HG03575 (cell line): ENCODE measurements at regions not wholly inside any gene's neighbourhood (a gene's known extent, or its start where the extent isn't known, plus 50 kb on each side); places are given as distances from the start of the nearest gene placed in this dataset.
"Not testable (repeated sequence)": the region's sequence is repeated elsewhere in the genome, so short reads cannot be mapped to it uniquely, and the experiment has no call there.

Experiments
- ATAC-seq: cut with Tn5 transposase; IDR thresholded peaks from one replicate; pipeline ENCODE4 v1.9.1; 2021; ENCODE audit not compliant: unreplicated experiment, insufficient number of reproducible peaks, low FRiP score; ENCODE audit errors: extremely low read depth

- ATAC-seq, result no peak
These were observed 133.7 kb downstream of the TFPI2 start for GRCh38 chr7:93756890-93757289.

GRCh38 chr7:93751421-93751820, 139.1 kb downstream of the TFPI2 start:
- ATAC-seq, result no peak

- no peak for ATAC-seq
These were observed 139.6 kb downstream of the TFPI2 start for GRCh38 chr7:93750986-93751385.

GRCh38 chr7:93747019-93747418, 143.5 kb downstream of the TFPI2 start:
- no peak for ATAC-seq

- ATAC-seq, result no peak
These were observed 151.1 kb downstream of the TFPI2 start for GRCh38 chr7:93739424-93739823.

GRCh38 chr7:93737953-93738352, 152.6 kb downstream of the TFPI2 start:
- ATAC-seq, result no peak

GRCh38 chr7:93736668-93737369, 153.7 kb downstream of the TFPI2 start:
- no peak for ATAC-seq

GRCh38 chr7:93728292-93728691, 153.8 kb upstream of the CALCR start:
- ATAC-seq, result no peak

GRCh38 chr7:93725954-93726353, 151.4 kb upstream of the CALCR start:
- ATAC-seq, result no peak

- ATAC-seq, result no peak
These were observed 149.1 kb upstream of the CALCR start for GRCh38 chr7:93723424-93724124.

- ATAC-seq, result no peak
These were observed 145.6 kb upstream of the CALCR start for GRCh38 chr7:93720106-93720505.

GRCh38 chr7:93719546-93719945, 145.0 kb upstream of the CALCR start:
- no peak for ATAC-seq

GRCh38 chr7:93717217-93717900, 142.8 kb upstream of the CALCR start:
- no peak for ATAC-seq

GRCh38 chr7:93715234-93715633, 140.7 kb upstream of the CALCR start:
- ATAC-seq, result no peak

GRCh38 chr7:93711926-93712325, 137.4 kb upstream of the CALCR start:
- ATAC-seq, result no peak

- ATAC-seq, result not testable (repeated sequence)
These were observed 133.7 kb upstream of the CALCR start for GRCh38 chr7:93708255-93708654.

- ATAC-seq, result no peak
These were observed 132.7 kb upstream of the CALCR start for GRCh38 chr7:93707249-93707648.

GRCh38 chr7:93706162-93706561, 131.6 kb upstream of the CALCR start:
- not testable (repeated sequence) for ATAC-seq

GRCh38 chr7:93704217-93704616, 129.7 kb upstream of the CALCR start:
- no peak for ATAC-seq

GRCh38 chr7:93697901-93698300, 123.4 kb upstream of the CALCR start:
- ATAC-seq, result no peak
